Left lung (tissue), 4 donors: ENCODE measurements at regions not wholly inside any gene's neighbourhood (a gene's known extent, or its start where the extent isn't known, plus 50 kb on each side); places are given as distances from the start of the nearest gene placed in this dataset.

Experiments used
- ATAC-seq: fragments of 200-7000 bp; cut with Tn5 transposase; one replicate; pipeline ENCODE4 v1.9.1; 2020; ENCODE audit warnings: moderate library complexity
- DNase-seq, 4 donors: peaks; one replicate each; pipeline ENCODE4 v3.0.0-alpha.2; 2013 to 2020
- H3K27ac ChIP-seq, 2 donors: fragments of 200-600 bp; sonication (generic) in 1 of 2; one replicate each; pipeline versions ENCODE4 v1.5.0 to v1.8.0; 2020 to 2021
- H3K27me3 ChIP-seq, 2 donors: fragments of 200-600 bp; sonication (generic) in 1 of 2; one replicate each; pipeline versions ENCODE4 v1.5.0 to v1.8.0; 2020 to 2021
- H3K36me3 ChIP-seq, 2 donors: fragments of 200-600 bp; sonication (generic) in 1 of 2; one replicate each; pipeline versions ENCODE4 v1.5.0 to v1.8.0; 2020 to 2021
- H3K4me1 ChIP-seq, 2 donors: fragments of 200-600 bp; one replicate each; pipeline ENCODE4 v1.8.0; 2021
- H3K4me3 ChIP-seq, 2 donors: fragments of 200-600 bp; sonication (generic) in 1 of 2; one replicate each; pipeline versions ENCODE4 v1.5.0 to v1.8.0; 2020 to 2021; ENCODE audit warnings: mild to moderate bottlenecking in 1 of 2
- H3K9me3 ChIP-seq, 2 donors: fragments of 200-600 bp; sonication (generic) in 1 of 2; one replicate each; pipeline versions ENCODE4 v1.5.0 to v1.8.0; 2020 to 2021
- CTCF ChIP-seq, 2 donors: fragments of 200-600 bp; sonication (generic) in 1 of 2; IDR thresholded peaks; one replicate each; pipeline versions ENCODE4 v1.5.0 to v1.8.0; 2021; ENCODE audit warnings: antibody characterized with exemption in 2 of 2
- intact Hi-C, 2 donors: fragments of 100-400 bp; cut with DNase I; formaldehyde crosslinking; loops; one replicate each; pipeline versions ENCODE4 v1.11.2 to v1.14.2; 2022
- donor health status: DM: no; HTN: yes; CAD: no.
- donor health status: DM: no; HTN: no; CAD: no.

- no peak overlapping the region for H3K27ac ChIP-seq
- intact Hi-C loops = no loop called here
- DNase-seq = no peak
- no peaks in the 10 kb centered on the region for H3K27me3 ChIP-seq
- H3K36me3 ChIP-seq = no peaks in the 10 kb centered on the region
- H3K4me3 ChIP-seq = no peak overlapping the region
- no peaks in the 10 kb centered on the region for H3K9me3 ChIP-seq
- H3K4me1 ChIP-seq = no peaks in the 10 kb centered on the region
- ATAC-seq = no peak
- TF ChIP-seq CTCF (IDR thresholded peaks at IDR 0.05) = no peak
Observed at GRCh38 chr1:172952516-172952915, 98.2 kb downstream of the TNFSF18 start.

GRCh38 chr1:172954476-172955150 is 96.1 kb downstream of the TNFSF18 start:
- intact Hi-C loops = no loop called here
- no peak for ATAC-seq

GRCh38 chr1:172955161-172955815 is 95.5 kb downstream of the TNFSF18 start:
- no peak overlapping the region for H3K27ac ChIP-seq
- DNase-seq = no peak
- no peak overlapping the region for H3K4me3 ChIP-seq
- no peak for TF ChIP-seq CTCF (IDR thresholded peaks at IDR 0.05)
- no peaks in the 10 kb centered on the region for H3K27me3 ChIP-seq
- H3K9me3 ChIP-seq = no peaks in the 10 kb centered on the region
- H3K36me3 ChIP-seq = no peaks in the 10 kb centered on the region
- ATAC-seq = no peak
- no peaks in the 10 kb centered on the region for H3K4me1 ChIP-seq
- intact Hi-C loops = no loop called here

More at GRCh38 chr1:172954476-172955150, 96.1 kb downstream of the TNFSF18 start:
- H3K27me3 ChIP-seq = no peaks in the 10 kb centered on the region
- no peak overlapping the region for H3K27ac ChIP-seq
- H3K9me3 ChIP-seq = no peaks in the 10 kb centered on the region
- TF ChIP-seq CTCF (IDR thresholded peaks at IDR 0.05) = no peak
- no peaks in the 10 kb centered on the region for H3K36me3 ChIP-seq
- no peak overlapping the region for H3K4me3 ChIP-seq
- no peak for DNase-seq
- no peaks in the 10 kb centered on the region for H3K4me1 ChIP-seq

GRCh38 chr1:172956871-172957270 is 93.9 kb downstream of the TNFSF18 start:
- ATAC-seq (no peak), DNase-seq (no peak)
- no peaks in the 10 kb centered on the region for H3K4me1 ChIP-seq
- H3K27ac ChIP-seq = no peak overlapping the region
- intact Hi-C loops = no loop called here
- no peaks in the 10 kb centered on the region for H3K36me3 ChIP-seq
- no peak for TF ChIP-seq CTCF (IDR thresholded peaks at IDR 0.05)
- H3K9me3 ChIP-seq = no peaks in the 10 kb centered on the region
- H3K4me3 ChIP-seq = no peak overlapping the region
- no peaks in the 10 kb centered on the region for H3K27me3 ChIP-seq

GRCh38 chr1:172957491-172957890 is 93.2 kb downstream of the TNFSF18 start:
- no peak for TF ChIP-seq CTCF (IDR thresholded peaks at IDR 0.05)
- ATAC-seq (no peak), DNase-seq (no peak)
- Histone ChIP-seq H3K27me3 (no peaks in the 10 kb centered on the region), H3K36me3 (no peaks in the 10 kb centered on the region), H3K4me1 (no peaks in the 10 kb centered on the region), H3K9me3 (no peaks in the 10 kb centered on the region), H3K4me3 (no peak overlapping the region), H3K27ac (no peak overlapping the region)
- intact Hi-C loops = no loop called here
